SU-DHL-6 (cell line): ENCODE measurements at regions not wholly inside any gene's neighbourhood (a gene's known extent, or its start where the extent isn't known, plus 50 kb on each side); places are given as distances from the start of the nearest gene placed in this dataset.

Experiments
- EZH2phosphoT487 ChIP-seq: fragments of 200-600 bp; sonication (generic), shearing (Covaris generic); conservative IDR thresholded peaks from 2 replicates; pipeline ENCODE4 v1.6.1; 2018; ENCODE audit warnings: mild to moderate bottlenecking, antibody characterized with exemption, low read length, moderate library complexity, mixed read lengths
- TF ChIP-seq, protein P1 (sequence below): fragments of 200-600 bp; sonication (generic); IDR thresholded peaks from one replicate; pipeline ENCODE4 v1.5.1; 2017; ENCODE audit warnings: antibody characterized with exemption, mild to moderate bottlenecking, low read length, moderate library complexity; ENCODE audit not compliant: insufficient read depth, poor library complexity, severe bottlenecking

DNA sequence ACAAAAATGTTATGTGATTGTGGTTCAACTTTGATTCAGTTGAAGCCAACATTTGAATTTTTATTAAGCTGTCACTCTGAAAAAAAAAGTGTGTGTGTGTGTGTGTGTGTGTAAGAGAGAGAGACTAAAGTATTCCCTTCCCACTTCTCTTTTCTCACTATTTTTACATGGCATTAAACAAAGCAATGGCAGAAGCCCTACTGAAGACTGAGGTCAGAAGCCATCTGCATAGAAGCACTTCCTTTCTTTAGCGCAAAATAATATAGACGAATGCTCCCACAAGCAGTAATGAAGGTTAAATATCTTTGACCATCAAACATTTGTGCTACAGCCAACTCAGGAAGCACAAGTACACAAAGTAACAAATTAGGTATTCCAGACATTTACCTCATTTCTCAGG is 540.5 kb downstream of the KCTD16 start:
- TF ChIP-seq, protein P1, sequence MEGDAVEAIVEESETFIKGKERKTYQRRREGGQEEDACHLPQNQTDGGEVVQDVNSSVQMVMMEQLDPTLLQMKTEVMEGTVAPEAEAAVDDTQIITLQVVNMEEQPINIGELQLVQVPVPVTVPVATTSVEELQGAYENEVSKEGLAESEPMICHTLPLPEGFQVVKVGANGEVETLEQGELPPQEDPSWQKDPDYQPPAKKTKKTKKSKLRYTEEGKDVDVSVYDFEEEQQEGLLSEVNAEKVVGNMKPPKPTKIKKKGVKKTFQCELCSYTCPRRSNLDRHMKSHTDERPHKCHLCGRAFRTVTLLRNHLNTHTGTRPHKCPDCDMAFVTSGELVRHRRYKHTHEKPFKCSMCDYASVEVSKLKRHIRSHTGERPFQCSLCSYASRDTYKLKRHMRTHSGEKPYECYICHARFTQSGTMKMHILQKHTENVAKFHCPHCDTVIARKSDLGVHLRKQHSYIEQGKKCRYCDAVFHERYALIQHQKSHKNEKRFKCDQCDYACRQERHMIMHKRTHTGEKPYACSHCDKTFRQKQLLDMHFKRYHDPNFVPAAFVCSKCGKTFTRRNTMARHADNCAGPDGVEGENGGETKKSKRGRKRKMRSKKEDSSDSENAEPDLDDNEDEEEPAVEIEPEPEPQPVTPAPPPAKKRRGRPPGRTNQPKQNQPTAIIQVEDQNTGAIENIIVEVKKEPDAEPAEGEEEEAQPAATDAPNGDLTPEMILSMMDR = no peak
- no peak for TF ChIP-seq EZH2phosphoT487
